ENCODE measurements at regions not wholly inside any gene's neighbourhood (a gene's known extent, or its start where the extent isn't known, plus 50 kb on each side); places are given as distances from the start of the nearest gene placed in this dataset.

- TF ChIP-seq USF1 (CRISPR knock-in tag; IDR thresholded peaks at IDR 0.05), result no peak
- TF ChIP-seq ZBTB43 (CRISPR knock-in tag; IDR thresholded peaks at IDR 0.05), result no peak
- TF ChIP-seq, protein P1, sequence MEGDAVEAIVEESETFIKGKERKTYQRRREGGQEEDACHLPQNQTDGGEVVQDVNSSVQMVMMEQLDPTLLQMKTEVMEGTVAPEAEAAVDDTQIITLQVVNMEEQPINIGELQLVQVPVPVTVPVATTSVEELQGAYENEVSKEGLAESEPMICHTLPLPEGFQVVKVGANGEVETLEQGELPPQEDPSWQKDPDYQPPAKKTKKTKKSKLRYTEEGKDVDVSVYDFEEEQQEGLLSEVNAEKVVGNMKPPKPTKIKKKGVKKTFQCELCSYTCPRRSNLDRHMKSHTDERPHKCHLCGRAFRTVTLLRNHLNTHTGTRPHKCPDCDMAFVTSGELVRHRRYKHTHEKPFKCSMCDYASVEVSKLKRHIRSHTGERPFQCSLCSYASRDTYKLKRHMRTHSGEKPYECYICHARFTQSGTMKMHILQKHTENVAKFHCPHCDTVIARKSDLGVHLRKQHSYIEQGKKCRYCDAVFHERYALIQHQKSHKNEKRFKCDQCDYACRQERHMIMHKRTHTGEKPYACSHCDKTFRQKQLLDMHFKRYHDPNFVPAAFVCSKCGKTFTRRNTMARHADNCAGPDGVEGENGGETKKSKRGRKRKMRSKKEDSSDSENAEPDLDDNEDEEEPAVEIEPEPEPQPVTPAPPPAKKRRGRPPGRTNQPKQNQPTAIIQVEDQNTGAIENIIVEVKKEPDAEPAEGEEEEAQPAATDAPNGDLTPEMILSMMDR (IDR thresholded peaks at IDR 0.05), result no peak
- no peak for TF ChIP-seq CBFB (CRISPR knock-in tag; IDR thresholded peaks at IDR 0.05; ENCODE audit: low read depth)
- no peak for TF ChIP-seq SMAD4 (CRISPR knock-in tag; IDR thresholded peaks at IDR 0.05)
- TF ChIP-seq, protein P2, sequence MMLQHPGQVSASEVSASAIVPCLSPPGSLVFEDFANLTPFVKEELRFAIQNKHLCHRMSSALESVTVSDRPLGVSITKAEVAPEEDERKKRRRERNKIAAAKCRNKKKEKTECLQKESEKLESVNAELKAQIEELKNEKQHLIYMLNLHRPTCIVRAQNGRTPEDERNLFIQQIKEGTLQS (CRISPR knock-in tag; conservative IDR thresholded peaks at IDR 0.05), result no peak
- TF ChIP-seq, protein P3, sequence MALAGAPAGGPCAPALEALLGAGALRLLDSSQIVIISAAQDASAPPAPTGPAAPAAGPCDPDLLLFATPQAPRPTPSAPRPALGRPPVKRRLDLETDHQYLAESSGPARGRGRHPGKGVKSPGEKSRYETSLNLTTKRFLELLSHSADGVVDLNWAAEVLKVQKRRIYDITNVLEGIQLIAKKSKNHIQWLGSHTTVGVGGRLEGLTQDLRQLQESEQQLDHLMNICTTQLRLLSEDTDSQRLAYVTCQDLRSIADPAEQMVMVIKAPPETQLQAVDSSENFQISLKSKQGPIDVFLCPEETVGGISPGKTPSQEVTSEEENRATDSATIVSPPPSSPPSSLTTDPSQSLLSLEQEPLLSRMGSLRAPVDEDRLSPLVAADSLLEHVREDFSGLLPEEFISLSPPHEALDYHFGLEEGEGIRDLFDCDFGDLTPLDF (CRISPR knock-in tag; IDR thresholded peaks at IDR 0.05), result no peak
- no peak for TF ChIP-seq ZNF263 (CRISPR knock-in tag; IDR thresholded peaks at IDR 0.05; ENCODE audit: low read depth)
- no peak for TF ChIP-seq AFF4 (CRISPR knock-in tag; IDR thresholded peaks at IDR 0.05; ENCODE audit: borderline replicate concordance)
- TF ChIP-seq, protein P4, sequence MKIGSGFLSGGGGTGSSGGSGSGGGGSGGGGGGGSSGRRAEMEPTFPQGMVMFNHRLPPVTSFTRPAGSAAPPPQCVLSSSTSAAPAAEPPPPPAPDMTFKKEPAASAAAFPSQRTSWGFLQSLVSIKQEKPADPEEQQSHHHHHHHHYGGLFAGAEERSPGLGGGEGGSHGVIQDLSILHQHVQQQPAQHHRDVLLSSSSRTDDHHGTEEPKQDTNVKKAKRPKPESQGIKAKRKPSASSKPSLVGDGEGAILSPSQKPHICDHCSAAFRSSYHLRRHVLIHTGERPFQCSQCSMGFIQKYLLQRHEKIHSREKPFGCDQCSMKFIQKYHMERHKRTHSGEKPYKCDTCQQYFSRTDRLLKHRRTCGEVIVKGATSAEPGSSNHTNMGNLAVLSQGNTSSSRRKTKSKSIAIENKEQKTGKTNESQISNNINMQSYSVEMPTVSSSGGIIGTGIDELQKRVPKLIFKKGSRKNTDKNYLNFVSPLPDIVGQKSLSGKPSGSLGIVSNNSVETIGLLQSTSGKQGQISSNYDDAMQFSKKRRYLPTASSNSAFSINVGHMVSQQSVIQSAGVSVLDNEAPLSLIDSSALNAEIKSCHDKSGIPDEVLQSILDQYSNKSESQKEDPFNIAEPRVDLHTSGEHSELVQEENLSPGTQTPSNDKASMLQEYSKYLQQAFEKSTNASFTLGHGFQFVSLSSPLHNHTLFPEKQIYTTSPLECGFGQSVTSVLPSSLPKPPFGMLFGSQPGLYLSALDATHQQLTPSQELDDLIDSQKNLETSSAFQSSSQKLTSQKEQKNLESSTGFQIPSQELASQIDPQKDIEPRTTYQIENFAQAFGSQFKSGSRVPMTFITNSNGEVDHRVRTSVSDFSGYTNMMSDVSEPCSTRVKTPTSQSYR (CRISPR knock-in tag; IDR thresholded peaks at IDR 0.05), result no peak
- TF ChIP-seq MAX (CRISPR knock-in tag; IDR thresholded peaks at IDR 0.05), result no peak
- TF ChIP-seq, protein P5, sequence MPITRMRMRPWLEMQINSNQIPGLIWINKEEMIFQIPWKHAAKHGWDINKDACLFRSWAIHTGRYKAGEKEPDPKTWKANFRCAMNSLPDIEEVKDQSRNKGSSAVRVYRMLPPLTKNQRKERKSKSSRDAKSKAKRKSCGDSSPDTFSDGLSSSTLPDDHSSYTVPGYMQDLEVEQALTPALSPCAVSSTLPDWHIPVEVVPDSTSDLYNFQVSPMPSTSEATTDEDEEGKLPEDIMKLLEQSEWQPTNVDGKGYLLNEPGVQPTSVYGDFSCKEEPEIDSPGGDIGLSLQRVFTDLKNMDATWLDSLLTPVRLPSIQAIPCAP (CRISPR knock-in tag; IDR thresholded peaks at IDR 0.05), result no peak
- no peak for TF ChIP-seq ELF4 (CRISPR knock-in tag; IDR thresholded peaks at IDR 0.05; ENCODE audit: low read depth)
Observed at GRCh38 chr6:960356-960755, 267.4 kb upstream of the EXOC2 start.
